ENCODE measurements at regions not wholly inside any gene's neighbourhood (a gene's known extent, or its start where the extent isn't known, plus 50 kb on each side); places are given as distances from the start of the nearest gene placed in this dataset.

DNA sequence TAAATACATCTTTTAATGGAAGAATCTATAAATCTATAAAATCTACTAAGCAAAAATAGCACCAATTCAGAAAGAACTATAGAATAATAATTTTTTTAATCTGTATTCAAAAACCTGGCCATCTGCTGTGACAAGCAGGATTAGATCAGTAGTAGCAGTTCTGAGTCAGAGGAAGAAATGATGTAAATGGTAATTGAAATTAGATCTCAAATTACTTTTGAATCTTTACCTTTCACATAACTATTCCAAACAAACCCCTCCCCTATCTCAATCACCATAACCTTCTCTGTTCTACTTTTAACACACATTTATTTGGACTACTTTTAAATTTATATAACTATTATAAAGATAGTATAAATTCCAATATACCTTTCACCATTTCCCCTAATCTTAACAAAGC, 727.8 kb upstream of the FAM174A start:
- CTCF ChIA-PET: no interaction called here

More for the DNA sequence above, 727.8 kb upstream of the FAM174A start:
- Histone ChIP-seq H3K9me3 (no peaks in the 10 kb centered on the region), H3K4me1 (ENCODE audit: control insufficient read depth in 1 of 2, insufficient read depth in 2 of 2, low read depth in 1 of 2, low read length in 1 of 2) (no peaks in the 10 kb centered on the region), H3F3A (replicated peaks; ENCODE audit: insufficient read depth) (no peaks in the 10 kb centered on the region), H2AFZ (ENCODE audit: low read depth) (no peak overlapping the region), H3K4me3 (ENCODE audit: low read depth in 2 of 2, low read length in 1 of 2) (no peak overlapping the region), H3K27ac (ENCODE audit: low read depth in 2 of 2, low read length in 1 of 2) (no peak overlapping the region), H3K79me2 (ENCODE audit: insufficient read depth) (no peaks in the 10 kb centered on the region), H3K4me2 (no peak overlapping the region), H3K27me3 (ENCODE audit: insufficient read depth) (no peaks in the 10 kb centered on the region), H3K36me3 (replicated peaks in 1 of 2; ENCODE audit: control insufficient read depth in 1 of 2, insufficient read depth in 2 of 2, low read length in 1 of 2) (no peaks in the 10 kb centered on the region), H3K9me2 (no peaks in the 10 kb centered on the region), H3K9ac (no peak overlapping the region), H4K20me1 (ENCODE audit: insufficient read depth) (no peaks in the 10 kb centered on the region)
- TF ChIP-seq, protein P1, sequence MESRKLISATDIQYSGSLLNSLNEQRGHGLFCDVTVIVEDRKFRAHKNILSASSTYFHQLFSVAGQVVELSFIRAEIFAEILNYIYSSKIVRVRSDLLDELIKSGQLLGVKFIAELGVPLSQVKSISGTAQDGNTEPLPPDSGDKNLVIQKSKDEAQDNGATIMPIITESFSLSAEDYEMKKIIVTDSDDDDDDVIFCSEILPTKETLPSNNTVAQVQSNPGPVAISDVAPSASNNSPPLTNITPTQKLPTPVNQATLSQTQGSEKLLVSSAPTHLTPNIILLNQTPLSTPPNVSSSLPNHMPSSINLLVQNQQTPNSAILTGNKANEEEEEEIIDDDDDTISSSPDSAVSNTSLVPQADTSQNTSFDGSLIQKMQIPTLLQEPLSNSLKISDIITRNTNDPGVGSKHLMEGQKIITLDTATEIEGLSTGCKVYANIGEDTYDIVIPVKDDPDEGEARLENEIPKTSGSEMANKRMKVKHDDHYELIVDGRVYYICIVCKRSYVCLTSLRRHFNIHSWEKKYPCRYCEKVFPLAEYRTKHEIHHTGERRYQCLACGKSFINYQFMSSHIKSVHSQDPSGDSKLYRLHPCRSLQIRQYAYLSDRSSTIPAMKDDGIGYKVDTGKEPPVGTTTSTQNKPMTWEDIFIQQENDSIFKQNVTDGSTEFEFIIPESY (IDR thresholded peaks at IDR 0.05; ENCODE audit: borderline replicate concordance, low read depth): no peak
- no peak for TF ChIP-seq TAF1 (IDR thresholded peaks at IDR 0.05; ENCODE audit: borderline replicate concordance, low read depth, low read length)
- TF ChIP-seq RAD21 (IDR thresholded peaks at IDR 0.05; ENCODE audit: low read length): no peak
- TF ChIP-seq JUND (IDR thresholded peaks at IDR 0.05): no peak
- TF ChIP-seq, protein P2, sequence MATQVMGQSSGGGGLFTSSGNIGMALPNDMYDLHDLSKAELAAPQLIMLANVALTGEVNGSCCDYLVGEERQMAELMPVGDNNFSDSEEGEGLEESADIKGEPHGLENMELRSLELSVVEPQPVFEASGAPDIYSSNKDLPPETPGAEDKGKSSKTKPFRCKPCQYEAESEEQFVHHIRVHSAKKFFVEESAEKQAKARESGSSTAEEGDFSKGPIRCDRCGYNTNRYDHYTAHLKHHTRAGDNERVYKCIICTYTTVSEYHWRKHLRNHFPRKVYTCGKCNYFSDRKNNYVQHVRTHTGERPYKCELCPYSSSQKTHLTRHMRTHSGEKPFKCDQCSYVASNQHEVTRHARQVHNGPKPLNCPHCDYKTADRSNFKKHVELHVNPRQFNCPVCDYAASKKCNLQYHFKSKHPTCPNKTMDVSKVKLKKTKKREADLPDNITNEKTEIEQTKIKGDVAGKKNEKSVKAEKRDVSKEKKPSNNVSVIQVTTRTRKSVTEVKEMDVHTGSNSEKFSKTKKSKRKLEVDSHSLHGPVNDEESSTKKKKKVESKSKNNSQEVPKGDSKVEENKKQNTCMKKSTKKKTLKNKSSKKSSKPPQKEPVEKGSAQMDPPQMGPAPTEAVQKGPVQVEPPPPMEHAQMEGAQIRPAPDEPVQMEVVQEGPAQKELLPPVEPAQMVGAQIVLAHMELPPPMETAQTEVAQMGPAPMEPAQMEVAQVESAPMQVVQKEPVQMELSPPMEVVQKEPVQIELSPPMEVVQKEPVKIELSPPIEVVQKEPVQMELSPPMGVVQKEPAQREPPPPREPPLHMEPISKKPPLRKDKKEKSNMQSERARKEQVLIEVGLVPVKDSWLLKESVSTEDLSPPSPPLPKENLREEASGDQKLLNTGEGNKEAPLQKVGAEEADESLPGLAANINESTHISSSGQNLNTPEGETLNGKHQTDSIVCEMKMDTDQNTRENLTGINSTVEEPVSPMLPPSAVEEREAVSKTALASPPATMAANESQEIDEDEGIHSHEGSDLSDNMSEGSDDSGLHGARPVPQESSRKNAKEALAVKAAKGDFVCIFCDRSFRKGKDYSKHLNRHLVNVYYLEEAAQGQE (IDR thresholded peaks at IDR 0.05; ENCODE audit: low read depth, low read length): no peak
- TF ChIP-seq SMC3 (IDR thresholded peaks at IDR 0.05; ENCODE audit: low read depth, low read length): no peak
- TF ChIP-seq, protein P3, sequence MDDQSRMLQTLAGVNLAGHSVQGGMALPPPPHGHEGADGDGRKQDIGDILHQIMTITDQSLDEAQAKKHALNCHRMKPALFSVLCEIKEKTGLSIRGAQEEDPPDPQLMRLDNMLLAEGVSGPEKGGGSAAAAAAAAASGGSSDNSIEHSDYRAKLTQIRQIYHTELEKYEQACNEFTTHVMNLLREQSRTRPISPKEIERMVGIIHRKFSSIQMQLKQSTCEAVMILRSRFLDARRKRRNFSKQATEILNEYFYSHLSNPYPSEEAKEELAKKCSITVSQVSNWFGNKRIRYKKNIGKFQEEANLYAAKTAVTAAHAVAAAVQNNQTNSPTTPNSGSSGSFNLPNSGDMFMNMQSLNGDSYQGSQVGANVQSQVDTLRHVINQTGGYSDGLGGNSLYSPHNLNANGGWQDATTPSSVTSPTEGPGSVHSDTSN (IDR thresholded peaks at IDR 0.05): no peak
- TF ChIP-seq GABPA (IDR thresholded peaks at IDR 0.05; ENCODE audit: low read depth): no peak
- TF ChIP-seq MXI1 (IDR thresholded peaks at IDR 0.05; ENCODE audit: low read depth, low read length): no peak
- TF ChIP-seq, protein P4, sequence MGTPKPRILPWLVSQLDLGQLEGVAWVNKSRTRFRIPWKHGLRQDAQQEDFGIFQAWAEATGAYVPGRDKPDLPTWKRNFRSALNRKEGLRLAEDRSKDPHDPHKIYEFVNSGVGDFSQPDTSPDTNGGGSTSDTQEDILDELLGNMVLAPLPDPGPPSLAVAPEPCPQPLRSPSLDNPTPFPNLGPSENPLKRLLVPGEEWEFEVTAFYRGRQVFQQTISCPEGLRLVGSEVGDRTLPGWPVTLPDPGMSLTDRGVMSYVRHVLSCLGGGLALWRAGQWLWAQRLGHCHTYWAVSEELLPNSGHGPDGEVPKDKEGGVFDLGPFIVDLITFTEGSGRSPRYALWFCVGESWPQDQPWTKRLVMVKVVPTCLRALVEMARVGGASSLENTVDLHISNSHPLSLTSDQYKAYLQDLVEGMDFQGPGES (IDR thresholded peaks at IDR 0.05; ENCODE audit: low read depth, low read length): no peak
- no peak for TF ChIP-seq MEF2A (IDR thresholded peaks at IDR 0.05; ENCODE audit: borderline replicate concordance, low read depth)
- no peak for TF ChIP-seq RXRA (IDR thresholded peaks at IDR 0.05; ENCODE audit: borderline replicate concordance, low read depth)
- no peak for TF ChIP-seq CHD2 (IDR thresholded peaks at IDR 0.05; ENCODE audit: low read length, partially characterized antibody)
- POLR2A ChIA-PET: no interaction called here
- DNase-seq: no peak

Measured in SK-N-SH (cell line).